Kidney epithelial cell (primary cell): ENCODE measurements at regions not wholly inside any gene's neighbourhood (a gene's known extent, or its start where the extent isn't known, plus 50 kb on each side); places are given as distances from the start of the nearest gene placed in this dataset.
"Not testable (repeated sequence)": the region's sequence is repeated elsewhere in the genome, so short reads cannot be mapped to it uniquely, and the experiment has no call there.

Experiments used
- DNase-seq: peaks from one replicate; pipeline ENCODE4 v3.0.0-alpha.2; 2010; ENCODE audit warnings: low read depth
- H3K27me3 ChIP-seq: 2 replicates; pipeline ENCODE4 v1.6.0; 2011; ENCODE audit warnings: low read length; ENCODE audit not compliant: control insufficient read depth, insufficient read depth
- H3K36me3 ChIP-seq: 2 replicates; pipeline ENCODE4 v1.5.1; 2011; ENCODE audit warnings: low read length; ENCODE audit not compliant: control insufficient read depth, insufficient read depth
- H3K4me3 ChIP-seq: 2 replicates; pipeline ENCODE4 v1.5.1; 2011; ENCODE audit warnings: low read depth, mild to moderate bottlenecking, control low read depth, low read length
- TF ChIP-seq, protein P1 (sequence below): IDR thresholded peaks from 2 replicates; pipeline ENCODE4 v1.5.1; 2011; ENCODE audit warnings: mild to moderate bottlenecking, moderate library complexity, low read length, control low read depth, inconsistent platforms; ENCODE audit not compliant: insufficient read depth, poor library complexity, severe bottlenecking

DNA sequence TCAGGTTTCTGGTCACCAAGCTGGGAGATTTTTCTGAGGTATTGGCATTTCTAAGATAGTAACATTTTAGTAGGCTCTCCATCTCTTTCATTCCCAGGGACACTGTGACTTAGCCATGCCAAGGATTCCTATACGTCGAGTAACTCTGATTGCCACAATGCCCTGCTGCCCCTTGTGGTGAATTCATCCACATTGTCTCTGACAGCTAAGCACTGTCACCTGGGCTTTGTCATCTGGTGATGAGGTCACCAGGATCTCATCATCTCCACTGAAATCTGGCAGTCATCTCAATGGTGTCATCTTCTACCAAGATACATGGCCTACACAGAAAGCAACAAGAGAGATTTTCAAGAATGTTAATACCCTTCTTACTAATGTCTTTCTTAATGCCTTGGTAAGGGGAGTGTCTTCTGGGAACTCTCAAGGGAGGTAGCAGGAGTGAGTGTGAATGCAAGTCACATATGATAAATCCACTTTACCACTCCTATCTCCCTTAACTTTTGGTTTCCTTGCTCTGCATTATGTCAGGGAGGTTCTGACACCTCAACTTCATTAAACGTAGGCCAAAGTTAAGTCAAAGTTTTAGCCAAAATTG, 246.7 kb downstream of the CD109 start:
- peak; percentile 10 for DNase-seq
- Histone ChIP-seq H3K4me3 (no peak overlapping the region), H3K36me3 (no peaks in the 10 kb centered on the region), H3K27me3 (no peaks in the 10 kb centered on the region)
- TF ChIP-seq, protein P1, sequence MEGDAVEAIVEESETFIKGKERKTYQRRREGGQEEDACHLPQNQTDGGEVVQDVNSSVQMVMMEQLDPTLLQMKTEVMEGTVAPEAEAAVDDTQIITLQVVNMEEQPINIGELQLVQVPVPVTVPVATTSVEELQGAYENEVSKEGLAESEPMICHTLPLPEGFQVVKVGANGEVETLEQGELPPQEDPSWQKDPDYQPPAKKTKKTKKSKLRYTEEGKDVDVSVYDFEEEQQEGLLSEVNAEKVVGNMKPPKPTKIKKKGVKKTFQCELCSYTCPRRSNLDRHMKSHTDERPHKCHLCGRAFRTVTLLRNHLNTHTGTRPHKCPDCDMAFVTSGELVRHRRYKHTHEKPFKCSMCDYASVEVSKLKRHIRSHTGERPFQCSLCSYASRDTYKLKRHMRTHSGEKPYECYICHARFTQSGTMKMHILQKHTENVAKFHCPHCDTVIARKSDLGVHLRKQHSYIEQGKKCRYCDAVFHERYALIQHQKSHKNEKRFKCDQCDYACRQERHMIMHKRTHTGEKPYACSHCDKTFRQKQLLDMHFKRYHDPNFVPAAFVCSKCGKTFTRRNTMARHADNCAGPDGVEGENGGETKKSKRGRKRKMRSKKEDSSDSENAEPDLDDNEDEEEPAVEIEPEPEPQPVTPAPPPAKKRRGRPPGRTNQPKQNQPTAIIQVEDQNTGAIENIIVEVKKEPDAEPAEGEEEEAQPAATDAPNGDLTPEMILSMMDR: no peak

DNA sequence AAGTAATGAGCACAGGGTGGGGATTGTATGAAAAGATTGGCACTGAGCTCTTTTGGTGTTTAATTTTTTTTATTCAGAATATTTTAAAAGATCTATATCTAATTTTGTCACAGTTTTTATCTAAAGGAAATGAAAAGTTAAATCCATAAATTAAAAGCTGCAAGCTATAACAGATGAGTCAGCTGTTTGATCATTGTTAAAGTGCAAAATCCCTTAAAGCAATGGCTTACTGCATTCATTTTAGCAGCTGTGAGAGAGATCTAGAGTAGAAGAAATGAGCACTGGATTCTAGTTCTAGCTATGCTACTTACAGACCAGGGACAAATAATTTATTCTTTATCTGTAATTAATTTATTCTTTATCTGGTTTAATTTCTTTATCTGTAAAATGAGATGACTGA, 245.9 kb downstream of the CD109 start:
- Histone ChIP-seq H3K36me3 (no peaks in the 10 kb centered on the region), H3K4me3 (no peak overlapping the region), H3K27me3 (no peaks in the 10 kb centered on the region)
- TF ChIP-seq, protein P1: no peak
- no peak for DNase-seq

DNA sequence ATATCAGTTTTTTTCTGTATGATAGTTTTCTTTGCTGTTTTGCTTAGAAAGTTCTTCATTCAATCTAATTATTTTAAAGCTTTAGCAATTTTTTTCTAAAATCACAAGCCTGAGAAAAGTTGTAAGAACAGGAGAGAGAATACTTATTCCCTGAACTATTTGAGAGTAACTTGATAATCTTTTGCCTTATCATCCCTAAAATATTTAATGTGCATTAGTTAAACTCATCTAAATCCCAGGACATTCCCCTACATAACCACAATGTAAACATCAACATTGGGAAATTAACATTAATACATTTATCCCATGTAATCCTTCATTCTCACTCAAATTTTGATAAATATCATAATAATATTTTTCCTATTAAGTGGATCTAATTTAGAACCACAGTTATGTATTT, 241.8 kb downstream of the CD109 start:
- H3K27me3 ChIP-seq: no peaks in the 10 kb centered on the region
- H3K4me3 ChIP-seq: no peak overlapping the region
- no peaks in the 10 kb centered on the region for H3K36me3 ChIP-seq
- no peak for DNase-seq
- TF ChIP-seq, protein P1: no peak

DNA sequence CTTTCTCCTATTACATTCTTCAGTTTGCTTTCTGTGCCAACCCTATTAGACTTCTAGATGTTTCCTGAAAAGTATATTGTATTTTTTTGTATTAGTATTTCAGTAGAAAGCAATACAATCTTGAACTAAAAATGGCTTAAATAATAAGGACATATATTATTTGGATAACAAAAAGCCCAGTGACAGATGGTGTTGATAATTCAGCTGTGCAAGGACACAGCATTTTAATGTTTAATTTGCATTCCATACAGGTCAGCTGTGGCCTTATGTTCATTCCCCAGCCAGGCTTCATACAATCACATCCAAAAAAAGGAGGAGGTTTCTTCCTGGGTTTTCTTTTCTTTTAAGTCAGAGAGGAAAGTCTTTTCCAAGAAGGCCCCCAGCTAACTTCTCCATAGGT, 236.9 kb downstream of the CD109 start:
- Histone ChIP-seq H3K27me3 (no peaks in the 10 kb centered on the region), H3K4me3 (no peak overlapping the region), H3K36me3 (no peaks in the 10 kb centered on the region)
- DNase-seq: no peak
- TF ChIP-seq, protein P1: no peak

DNA sequence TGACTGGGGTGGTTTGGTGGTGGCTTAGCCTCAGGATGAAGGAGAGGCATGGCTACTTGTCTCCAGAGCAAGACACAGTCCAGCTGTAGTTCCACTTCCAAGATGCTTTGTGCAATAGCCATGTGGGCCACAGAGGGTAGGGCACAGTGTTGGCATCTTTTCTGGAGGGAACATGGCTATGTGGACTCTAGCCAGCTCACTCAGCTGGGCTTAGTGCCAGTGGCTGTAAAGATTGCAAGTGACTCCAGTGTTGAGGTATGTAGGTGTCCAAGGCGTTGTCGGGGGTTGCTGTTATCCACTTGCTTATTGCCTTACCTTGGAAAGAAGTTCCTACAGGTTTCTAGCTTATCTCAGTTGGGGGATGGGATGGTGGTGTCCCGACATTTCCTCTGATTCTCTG, 233.4 kb downstream of the CD109 start:
- Histone ChIP-seq H3K4me3 (no peak overlapping the region), H3K36me3 (no peaks in the 10 kb centered on the region), H3K27me3 (no peaks in the 10 kb centered on the region)
- DNase-seq: no peak
- TF ChIP-seq, protein P1: no peak

DNA sequence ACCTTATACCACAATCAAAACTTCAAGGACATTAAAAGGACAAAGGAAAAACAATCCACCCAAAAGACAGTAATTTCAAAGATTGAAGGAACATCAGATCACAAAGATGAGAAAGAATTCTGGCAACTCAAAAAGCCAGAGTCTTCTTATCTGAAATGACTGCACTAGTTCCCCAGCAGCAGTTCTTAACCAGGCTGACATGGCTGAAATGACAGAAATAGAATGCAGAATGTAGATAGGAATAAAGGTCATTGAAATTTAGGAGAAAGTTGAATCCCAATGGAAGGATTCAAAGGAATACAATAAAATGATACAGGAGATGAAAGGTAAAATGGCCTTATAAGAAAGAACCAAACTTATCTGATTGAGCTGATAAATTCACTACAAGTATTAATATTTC, 231.4 kb downstream of the CD109 start:
- no peak overlapping the region for H3K4me3 ChIP-seq
- no peak for DNase-seq
- no peaks in the 10 kb centered on the region for H3K27me3 ChIP-seq
- TF ChIP-seq, protein P1: no peak
- H3K36me3 ChIP-seq: no peaks in the 10 kb centered on the region

DNA sequence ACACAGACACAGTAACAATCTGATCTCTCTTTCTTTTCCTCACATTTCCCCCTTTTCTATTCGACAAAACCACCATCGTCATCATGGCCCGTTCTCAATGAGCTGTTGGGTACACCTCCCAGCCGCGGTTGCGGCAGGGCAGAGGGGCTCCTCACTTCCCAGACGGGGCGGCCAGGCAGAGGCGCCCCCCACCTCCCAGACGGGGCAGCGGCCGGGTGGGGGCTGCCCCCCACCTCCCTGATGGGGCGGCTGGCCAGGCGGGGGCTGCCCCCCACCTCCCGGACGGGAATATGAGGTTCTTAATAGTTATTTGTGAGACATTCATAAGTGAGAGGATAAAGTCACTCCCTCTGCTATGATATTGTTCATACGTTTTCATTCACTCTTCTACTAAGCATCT, 229.7 kb downstream of the CD109 start:
- DNase-seq, H3K4me3 ChIP-seq, H3K36me3 ChIP-seq, H3K27me3 ChIP-seq: not testable (repeated sequence)
